Dendritic cell treated with granulocyte-macrophage colony-stimulating factor and Interleukin-4, amounts not matched to agents 40 ng/mL and 50 ng/mL, for 4 days (primary cell): ENCODE measurements at regions not wholly inside any gene's neighbourhood (a gene's known extent, or its start where the extent isn't known, plus 50 kb on each side); places are given as distances from the start of the nearest gene placed in this dataset.
"Not testable (repeated sequence)": the region's sequence is repeated elsewhere in the genome, so short reads cannot be mapped to it uniquely, and the experiment has no call there.

Source experiments
- H3K27ac Mint-ChIP-seq: one replicate; pipeline ENCODE4 v1.8.0; 2022; ENCODE audit warnings: mild to moderate bottlenecking, mixed read lengths
- H3K27me3 Mint-ChIP-seq: one replicate; pipeline ENCODE4 v1.8.0; 2022; ENCODE audit warnings: mild to moderate bottlenecking, mixed read lengths
- H3K36me3 Mint-ChIP-seq: one replicate; pipeline ENCODE4 v1.8.0; 2022; ENCODE audit warnings: low read depth, mixed read lengths
- H3K4me1 Mint-ChIP-seq: one replicate; pipeline ENCODE4 v1.8.0; 2022; ENCODE audit warnings: low read depth, mixed read lengths
- H3K4me3 Mint-ChIP-seq: one replicate; pipeline ENCODE4 v1.8.0; 2022; ENCODE audit warnings: mild to moderate bottlenecking, moderate library complexity, mixed read lengths
- H3K9me3 Mint-ChIP-seq: one replicate; pipeline ENCODE4 v1.8.0; 2022; ENCODE audit warnings: mixed read lengths
- intact Hi-C: fragments of 100-400 bp; cut with micrococcal nuclease; formaldehyde crosslinking; loops from one replicate; pipeline ENCODE4 v1.15.0; 2022

DNA sequence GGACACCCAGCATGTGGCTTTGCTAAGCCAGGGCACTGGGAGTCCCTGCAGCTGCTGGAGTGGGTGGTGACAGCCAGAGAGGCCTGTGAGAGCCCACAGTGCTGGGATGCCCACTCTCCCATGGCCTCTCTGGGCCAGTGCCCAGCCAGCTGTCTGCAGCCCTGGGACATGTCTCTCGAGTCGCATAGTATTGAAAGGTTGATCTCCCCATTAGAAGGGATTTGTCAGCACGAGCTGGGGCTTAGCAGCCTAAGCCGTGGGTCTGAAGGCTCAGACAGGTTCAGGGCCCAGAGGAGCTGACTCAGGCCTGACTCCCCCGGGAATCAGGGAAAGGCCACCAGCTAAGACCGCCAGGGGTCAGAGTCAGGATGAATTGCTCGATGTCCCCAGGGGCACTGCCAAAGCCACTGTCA, 53.5 kb downstream of the FOXD2 start:
- no peak overlapping the region for H3K4me3 Mint-ChIP-seq
- no peak overlapping the region for H3K27ac Mint-ChIP-seq
- peaks cover 11% of the 10 kb centered on the region for H3K4me1 Mint-ChIP-seq
- H3K27me3 Mint-ChIP-seq = peaks cover 26% of the 10 kb centered on the region
- H3K9me3 Mint-ChIP-seq = no peaks in the 10 kb centered on the region
- intact Hi-C loops = no loop called here
- no peaks in the 10 kb centered on the region for H3K36me3 Mint-ChIP-seq

DNA sequence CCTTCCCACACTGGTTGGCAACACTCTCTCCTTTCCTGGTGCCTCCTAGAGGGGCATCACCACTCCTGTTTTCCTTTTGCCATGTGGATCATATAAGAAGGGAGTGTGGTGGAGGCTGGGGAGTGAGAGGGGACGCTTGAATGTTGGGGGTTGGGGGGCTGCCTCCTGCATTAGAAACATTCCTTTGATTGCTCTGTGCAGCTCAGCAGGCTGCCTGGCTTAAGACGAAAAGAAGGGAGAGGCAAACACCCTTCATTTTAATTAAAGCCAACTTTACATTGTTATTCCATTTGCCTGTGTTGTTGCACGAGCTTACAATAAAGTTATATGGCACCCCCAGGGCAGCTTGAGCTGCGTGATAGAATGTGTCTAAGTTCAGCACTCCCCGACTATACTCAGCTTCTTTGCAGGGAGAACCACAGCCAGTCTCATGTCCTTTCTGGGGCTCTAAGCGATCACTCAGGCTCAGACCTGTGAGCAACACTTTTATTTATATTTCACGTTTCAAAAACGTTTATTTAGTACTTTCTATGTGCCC, 57.4 kb downstream of the FOXD2 start:
- no peaks in the 10 kb centered on the region for H3K9me3 Mint-ChIP-seq
- H3K36me3 Mint-ChIP-seq = no peaks in the 10 kb centered on the region
- no peak overlapping the region for H3K27ac Mint-ChIP-seq
- peaks cover 11% of the 10 kb centered on the region for H3K4me1 Mint-ChIP-seq
- no peak overlapping the region for H3K4me3 Mint-ChIP-seq
- H3K27me3 Mint-ChIP-seq = peaks cover 34% of the 10 kb centered on the region
- intact Hi-C loops = no loop called here

DNA sequence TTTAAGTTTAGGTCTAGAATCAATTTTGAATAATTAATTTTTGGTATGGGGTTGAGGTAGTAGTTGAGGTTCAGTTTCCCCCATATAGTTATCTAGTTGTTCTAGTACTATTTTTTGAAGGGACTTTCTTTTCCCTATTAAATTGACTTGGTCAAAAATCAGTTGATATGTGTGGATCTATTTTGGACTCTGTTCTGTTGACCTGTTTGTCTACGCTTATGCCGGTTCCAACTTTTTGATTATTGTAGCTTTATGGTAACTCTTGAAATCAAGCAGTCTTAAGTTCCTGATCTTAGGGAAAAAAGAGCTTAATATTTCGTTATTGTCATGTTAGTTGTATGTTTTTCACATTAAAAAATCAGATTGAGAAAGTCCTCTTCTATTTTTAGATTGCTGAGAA, 60.7 kb downstream of the FOXD2 start:
- H3K4me3 Mint-ChIP-seq = no peak overlapping the region
- no peaks in the 10 kb centered on the region for H3K4me1 Mint-ChIP-seq
- H3K9me3 Mint-ChIP-seq = no peaks in the 10 kb centered on the region
- H3K27ac Mint-ChIP-seq = no peak overlapping the region
- H3K36me3 Mint-ChIP-seq = no peaks in the 10 kb centered on the region
- peaks cover 38% of the 10 kb centered on the region for H3K27me3 Mint-ChIP-seq
- intact Hi-C loops = no loop called here

DNA sequence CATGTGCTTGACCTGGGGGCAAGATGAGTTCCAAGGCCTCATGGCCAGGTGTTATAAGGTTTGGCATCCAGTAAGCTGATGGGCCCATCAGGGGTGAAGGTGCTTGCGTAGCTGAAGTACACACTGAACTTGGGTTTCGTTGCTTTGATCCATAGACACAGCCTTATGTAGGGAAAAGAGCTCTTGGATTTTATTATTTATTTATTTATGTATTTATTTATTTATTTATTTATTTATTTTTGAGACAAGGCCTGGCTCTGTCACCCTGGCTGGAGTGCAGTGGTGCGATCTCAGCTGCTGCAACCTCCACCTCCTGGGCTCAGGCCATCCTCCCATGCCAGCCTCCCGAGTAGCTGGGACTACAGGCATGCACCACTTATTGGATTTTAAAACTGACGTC, 63.2 kb downstream of the FOXD2 start:
- Mint-ChIP-seq H3K27me3 (peaks cover 40% of the 10 kb centered on the region), H3K27ac (no peak overlapping the region), H3K4me3 (no peak overlapping the region), H3K9me3 (no peaks in the 10 kb centered on the region), H3K4me1 (no peaks in the 10 kb centered on the region), H3K36me3 (no peaks in the 10 kb centered on the region)
- intact Hi-C loops = no loop called here

DNA sequence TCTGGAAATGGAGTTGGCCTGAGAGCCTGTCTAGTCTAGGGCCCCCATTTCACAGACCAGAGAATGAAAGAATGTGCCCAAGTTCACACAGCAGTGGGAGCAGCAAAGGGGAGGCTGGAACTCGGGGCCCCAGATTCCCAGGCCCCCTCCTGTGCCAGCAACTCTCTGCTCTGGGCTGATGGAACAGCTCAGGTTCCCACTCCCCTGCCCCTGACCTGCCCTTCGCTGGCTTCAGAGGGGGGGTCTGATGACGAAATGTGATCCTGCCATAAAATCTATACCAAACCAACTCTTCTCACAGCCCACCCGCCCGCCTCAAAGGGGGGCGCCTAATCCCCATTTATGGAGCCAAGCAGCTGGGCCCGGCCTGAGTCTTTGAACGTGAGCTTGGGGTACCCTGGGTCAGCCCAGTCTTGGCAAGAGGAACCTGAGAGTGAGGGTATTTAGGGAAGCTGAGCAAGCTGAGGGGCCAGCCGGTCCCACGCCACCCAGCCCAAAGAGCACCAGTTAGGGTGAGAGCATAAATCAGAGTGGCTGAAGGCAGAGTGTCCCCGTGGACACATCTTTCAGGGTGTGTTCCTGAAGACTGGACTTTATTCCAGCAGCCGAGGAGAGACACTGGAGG, 65.0 kb downstream of the FOXD2 start:
- H3K4me3 Mint-ChIP-seq = no peak overlapping the region
- H3K9me3 Mint-ChIP-seq = no peaks in the 10 kb centered on the region
- intact Hi-C loops = no loop called here
- H3K4me1 Mint-ChIP-seq = peaks cover 7% of the 10 kb centered on the region
- H3K27ac Mint-ChIP-seq = no peak overlapping the region
- no peaks in the 10 kb centered on the region for H3K36me3 Mint-ChIP-seq
- H3K27me3 Mint-ChIP-seq = peaks cover 49% of the 10 kb centered on the region

DNA sequence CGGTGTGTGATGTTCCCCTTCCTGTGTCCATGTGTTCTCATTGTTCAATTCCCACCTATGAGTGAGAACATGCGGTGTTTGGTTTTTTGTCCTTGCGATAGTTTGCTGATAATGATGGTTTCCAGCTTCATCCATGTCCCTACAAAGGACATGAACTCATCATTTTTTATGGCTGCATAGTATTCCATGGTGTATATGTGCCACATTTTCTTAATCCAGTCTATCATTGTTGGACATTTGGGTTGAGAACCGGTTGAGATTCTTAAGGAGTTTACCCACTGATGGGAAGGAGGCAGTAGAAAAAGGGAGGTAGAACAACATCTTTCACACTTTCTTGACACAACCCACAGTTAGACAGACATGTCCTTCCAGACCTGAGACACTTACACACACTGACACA, 67.0 kb downstream of the FOXD2 start:
- H3K9me3 Mint-ChIP-seq, H3K4me3 Mint-ChIP-seq, H3K27ac Mint-ChIP-seq, H3K36me3 Mint-ChIP-seq, intact Hi-C loops, H3K4me1 Mint-ChIP-seq: not testable (repeated sequence)
- peaks cover 58% of the 10 kb centered on the region for H3K27me3 Mint-ChIP-seq

DNA sequence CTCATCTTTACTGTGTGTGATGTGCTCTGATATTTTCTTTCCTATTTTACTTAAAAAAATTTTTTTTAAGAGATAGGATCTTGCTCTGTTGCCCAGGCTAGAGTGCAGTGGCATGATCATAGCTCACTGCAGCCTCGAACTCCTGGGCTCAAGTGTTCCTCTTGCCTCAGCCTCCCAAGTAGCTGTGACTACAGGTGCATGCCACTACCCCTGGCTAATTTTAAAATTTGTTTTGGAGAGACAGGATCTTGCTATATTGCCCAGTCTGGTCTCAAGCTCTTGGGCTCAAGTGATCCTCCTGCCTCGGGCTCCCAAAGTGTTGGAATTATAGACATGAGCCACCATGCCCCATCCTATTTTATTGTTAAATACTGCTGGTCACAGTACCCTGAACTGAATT, 67.4 kb downstream of the FOXD2 start:
- no peaks in the 10 kb centered on the region for H3K9me3 Mint-ChIP-seq
- no peak overlapping the region for H3K27ac Mint-ChIP-seq
- peaks cover 7% of the 10 kb centered on the region for H3K4me1 Mint-ChIP-seq
- intact Hi-C loops = no loop called here
- no peak overlapping the region for H3K4me3 Mint-ChIP-seq
- H3K27me3 Mint-ChIP-seq = peaks cover 62% of the 10 kb centered on the region
- H3K36me3 Mint-ChIP-seq = no peaks in the 10 kb centered on the region

DNA sequence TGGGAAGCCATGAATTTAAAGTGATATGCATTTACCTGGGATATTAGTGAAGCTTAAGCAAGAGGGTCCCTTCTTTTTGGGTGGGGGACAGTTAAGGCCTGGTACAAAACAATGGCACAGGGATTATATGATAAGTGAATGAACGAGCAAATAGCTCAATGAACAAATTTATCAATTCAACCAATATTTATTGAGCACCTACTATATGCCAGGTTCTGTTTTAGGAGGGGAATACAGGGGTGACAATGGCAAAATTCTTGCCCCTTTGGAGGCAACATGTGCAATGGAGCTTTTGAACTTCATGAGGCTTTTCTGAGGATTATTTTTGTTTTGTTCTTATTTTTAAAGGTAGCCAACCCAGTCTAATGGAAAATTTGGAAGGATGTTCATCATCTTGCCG, 68.2 kb downstream of the FOXD2 start:
- Mint-ChIP-seq H3K4me3 (no peak overlapping the region), H3K4me1 (peaks cover 7% of the 10 kb centered on the region), H3K27me3 (peaks cover 67% of the 10 kb centered on the region), H3K9me3 (no peaks in the 10 kb centered on the region), H3K27ac (no peak overlapping the region), H3K36me3 (no peaks in the 10 kb centered on the region)
- intact Hi-C loops = no loop called here

DNA sequence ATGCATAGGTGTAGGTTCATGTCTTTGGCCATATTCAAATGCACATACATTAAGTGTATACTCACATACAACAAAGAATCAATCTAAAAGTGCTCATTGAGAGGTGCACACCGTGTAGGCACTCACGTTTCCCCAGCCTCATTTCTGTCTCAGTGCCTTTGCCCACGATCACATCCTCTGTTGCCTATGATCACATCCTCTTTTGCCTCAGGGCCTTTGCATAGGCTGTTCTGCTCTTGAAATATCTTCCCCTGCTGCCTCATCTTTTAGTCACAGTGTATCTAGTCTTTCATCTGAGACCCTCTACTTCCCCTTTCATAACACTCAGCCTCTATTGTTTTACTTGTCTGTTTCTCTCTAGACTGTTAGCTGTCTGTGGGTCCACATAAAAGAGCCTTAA, 69.3 kb downstream of the FOXD2 start:
- peaks cover 7% of the 10 kb centered on the region for H3K4me1 Mint-ChIP-seq
- peaks cover 67% of the 10 kb centered on the region for H3K27me3 Mint-ChIP-seq
- H3K9me3 Mint-ChIP-seq = no peaks in the 10 kb centered on the region
- H3K36me3 Mint-ChIP-seq = no peaks in the 10 kb centered on the region
- intact Hi-C loops = no loop called here
- H3K27ac Mint-ChIP-seq = no peak overlapping the region
- H3K4me3 Mint-ChIP-seq = no peak overlapping the region

DNA sequence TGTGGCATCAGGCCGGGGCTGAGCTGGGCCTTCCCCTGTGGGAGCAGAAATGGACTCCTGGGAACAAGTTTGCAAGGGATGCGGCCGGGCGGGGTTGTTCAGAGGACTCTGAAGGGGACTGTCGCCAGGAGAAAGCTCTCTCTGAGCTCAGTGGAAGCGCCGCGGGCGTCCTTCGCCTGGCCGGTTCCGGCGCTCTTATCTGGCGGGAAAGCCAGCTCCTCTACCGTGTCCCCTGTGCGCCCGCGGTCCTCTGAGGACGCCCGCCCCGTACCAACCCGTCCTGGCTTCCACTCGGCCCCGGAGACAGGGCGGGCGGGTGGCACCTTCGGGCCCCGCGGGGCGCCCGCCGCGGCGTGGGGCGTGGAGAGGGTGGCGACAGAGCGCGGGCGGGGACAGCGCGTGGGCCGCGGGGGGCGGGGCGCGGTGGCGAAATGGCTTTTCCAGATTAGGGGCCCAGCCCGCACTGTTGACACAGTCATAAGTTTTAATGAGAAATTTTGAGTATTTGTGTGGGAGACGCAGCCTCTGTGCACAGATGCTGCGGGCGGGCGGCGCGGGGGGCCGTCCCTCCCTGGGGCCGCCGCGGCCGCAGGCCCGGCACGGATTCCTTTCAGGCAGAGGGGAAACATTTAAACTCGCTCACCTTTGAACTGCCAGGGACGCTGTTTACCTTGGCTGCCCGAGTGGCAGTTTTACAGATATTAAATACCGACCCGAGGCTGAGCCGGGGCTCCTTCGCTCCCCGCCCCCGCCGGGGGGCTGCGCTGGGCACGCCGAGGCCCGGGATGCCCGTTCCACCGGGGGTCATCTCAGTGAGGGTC, 70.2 kb downstream of the FOXD2 start:
- Mint-ChIP-seq H3K27ac (no peak overlapping the region), H3K4me1 (peaks cover 7% of the 10 kb centered on the region), H3K4me3 (peak overlapping the region; percentile 52), H3K9me3 (no peaks in the 10 kb centered on the region), H3K27me3 (peaks cover 68% of the 10 kb centered on the region), H3K36me3 (no peaks in the 10 kb centered on the region)
- intact Hi-C loops = no loop called here

DNA sequence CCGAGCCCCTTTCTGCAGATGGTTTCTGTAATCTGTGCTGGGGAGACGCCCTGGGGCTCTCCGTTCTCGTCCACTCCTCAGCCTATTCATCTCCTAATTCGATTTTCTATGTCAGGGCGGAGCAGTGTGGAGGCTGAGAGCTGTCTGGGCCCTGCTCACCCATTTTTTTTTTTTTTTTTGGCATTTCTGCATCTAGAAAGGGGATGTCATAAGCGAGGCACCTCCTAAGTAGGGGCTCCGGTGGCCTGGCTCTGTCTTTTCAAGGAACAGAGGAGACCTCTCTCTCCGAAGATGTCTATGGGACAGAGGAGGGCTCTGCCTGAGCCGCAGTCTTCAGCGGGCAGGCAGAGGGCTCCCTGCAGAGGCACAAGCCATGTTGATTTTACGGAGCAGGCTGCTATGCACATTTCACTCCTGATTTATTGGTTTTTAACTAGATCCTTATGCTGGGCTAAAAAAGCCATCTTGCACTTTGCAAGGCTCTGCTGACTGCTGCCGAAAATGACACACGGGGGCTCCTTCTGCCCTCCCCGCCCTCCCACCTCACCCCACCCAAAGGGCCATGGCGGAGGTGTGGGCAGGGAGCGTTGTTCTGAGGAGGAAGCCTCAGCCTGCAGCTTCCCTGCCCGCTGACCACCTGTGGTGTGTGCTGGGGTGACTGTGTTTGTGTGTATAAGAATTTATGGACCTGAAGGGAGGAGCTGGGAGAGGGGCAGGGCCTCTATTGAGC, 71.0 kb downstream of the FOXD2 start:
- peaks cover 66% of the 10 kb centered on the region for H3K27me3 Mint-ChIP-seq
- H3K4me3 Mint-ChIP-seq = peak overlapping the region; percentile 18
- no peaks in the 10 kb centered on the region for H3K36me3 Mint-ChIP-seq
- H3K9me3 Mint-ChIP-seq = no peaks in the 10 kb centered on the region
- H3K27ac Mint-ChIP-seq = no peak overlapping the region
- intact Hi-C loops = no loop called here
- H3K4me1 Mint-ChIP-seq = peaks cover 7% of the 10 kb centered on the region

DNA sequence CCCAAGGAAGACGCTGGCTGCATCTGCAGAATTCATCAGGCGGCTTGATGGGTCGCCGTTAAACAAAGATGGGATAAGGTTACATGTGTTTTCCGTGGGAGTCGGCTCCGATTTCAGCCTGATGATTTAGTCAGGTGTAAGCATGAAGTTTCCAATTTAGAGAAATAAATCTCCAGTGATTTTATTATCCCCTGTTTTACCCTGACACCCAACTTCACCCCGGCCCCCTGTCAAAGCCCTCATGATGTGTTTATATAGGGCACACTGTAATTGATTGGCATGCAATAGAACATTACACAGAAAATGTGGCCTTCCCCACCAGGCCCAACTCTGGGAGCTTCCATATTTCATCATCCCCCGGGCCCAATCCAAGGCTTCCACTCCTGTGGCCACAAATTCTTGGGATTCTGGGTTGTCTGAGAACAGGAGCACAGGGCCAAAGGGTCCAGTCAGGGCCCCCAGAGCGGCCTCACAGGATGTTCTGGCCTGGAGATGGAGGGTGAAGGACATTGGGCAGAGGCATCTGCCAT, 72.5 kb downstream of the FOXD2 start:
- intact Hi-C loops = no loop called here
- no peak overlapping the region for H3K4me3 Mint-ChIP-seq

DNA sequence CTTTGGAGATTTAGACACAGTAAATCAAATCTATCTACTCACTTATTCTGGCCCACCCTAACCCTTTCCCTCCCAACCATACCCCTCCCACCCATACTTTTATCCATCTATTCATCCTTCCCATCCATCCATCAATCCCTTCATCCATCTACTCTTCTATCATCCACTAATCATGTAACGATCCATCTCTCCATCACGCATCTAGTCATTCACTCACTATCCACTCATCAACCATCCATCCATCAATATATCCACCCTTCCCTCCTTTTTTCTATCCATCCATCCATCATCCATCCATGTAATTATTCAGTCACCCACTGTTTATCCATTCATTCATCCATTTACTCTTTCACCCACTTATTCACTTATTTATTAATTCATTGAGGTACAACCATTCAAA, 74.0 kb downstream of the FOXD2 start:
- Mint-ChIP-seq H3K4me3 (no peak overlapping the region), H3K36me3 (no peaks in the 10 kb centered on the region), H3K27ac (no peak overlapping the region), H3K9me3 (no peaks in the 10 kb centered on the region), H3K4me1 (peaks cover 7% of the 10 kb centered on the region), H3K27me3 (peaks cover 56% of the 10 kb centered on the region)
- intact Hi-C loops = no loop called here

More for the DNA sequence above, 72.5 kb downstream of the FOXD2 start:
- H3K4me1 Mint-ChIP-seq = peaks cover 7% of the 10 kb centered on the region
- H3K27ac Mint-ChIP-seq = no peak overlapping the region
- peaks cover 65% of the 10 kb centered on the region for H3K27me3 Mint-ChIP-seq
- no peaks in the 10 kb centered on the region for H3K9me3 Mint-ChIP-seq
- no peaks in the 10 kb centered on the region for H3K36me3 Mint-ChIP-seq

DNA sequence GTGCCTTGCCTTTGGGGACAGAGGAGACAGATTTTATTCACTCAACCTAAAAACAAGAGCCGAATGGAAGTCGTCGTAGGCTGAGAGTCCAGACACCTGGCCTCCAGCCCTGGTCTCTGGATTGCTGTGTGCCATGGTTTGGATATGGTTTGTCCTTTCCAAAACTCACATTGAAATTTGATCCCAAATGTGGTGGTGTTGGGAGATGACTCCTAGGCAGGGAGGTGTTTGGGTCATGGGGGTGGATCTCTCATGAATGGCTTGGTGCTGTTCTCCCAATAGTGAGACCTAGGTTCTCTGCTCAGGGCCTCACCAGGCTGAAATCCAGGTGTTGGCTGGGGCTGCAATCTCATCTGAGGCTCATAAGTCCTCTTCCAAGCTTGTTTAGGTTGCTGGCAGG, 75.5 kb downstream of the FOXD2 start:
- H3K27me3 Mint-ChIP-seq = peaks cover 47% of the 10 kb centered on the region
- H3K36me3 Mint-ChIP-seq = no peaks in the 10 kb centered on the region
- H3K4me3 Mint-ChIP-seq = no peak overlapping the region
- H3K4me1 Mint-ChIP-seq = no peaks in the 10 kb centered on the region
- no peak overlapping the region for H3K27ac Mint-ChIP-seq
- H3K9me3 Mint-ChIP-seq = no peaks in the 10 kb centered on the region
- intact Hi-C loops = no loop called here
